ENCODE measurements at regions not wholly inside any gene's neighbourhood (a gene's known extent, or its start where the extent isn't known, plus 50 kb on each side); places are given as distances from the start of the nearest gene placed in this dataset.
"Not testable (repeated sequence)": the region's sequence is repeated elsewhere in the genome, so short reads cannot be mapped to it uniquely, and the experiment has no call there.

GRCh38 chr18:53918091-53918490 is 306.4 kb downstream of the MBD2 start:
- no peak for DNase-seq

GRCh38 chr18:53911200-53911599 is 313.3 kb downstream of the MBD2 start:
- DNase-seq = no peak

- DNase-seq = no peak
Observed at GRCh38 chr18:53909668-53910067, 314.8 kb downstream of the MBD2 start.

GRCh38 chr18:53907921-53908320 is 316.5 kb downstream of the MBD2 start:
- no peak for DNase-seq

GRCh38 chr18:53906681-53907080 is 317.8 kb downstream of the MBD2 start:
- no peak for DNase-seq

- no peak for DNase-seq
Observed at GRCh38 chr18:53894675-53895442, 329.6 kb downstream of the MBD2 start.

GRCh38 chr18:53887447-53887846 is 337.0 kb downstream of the MBD2 start:
- DNase-seq = no peak

GRCh38 chr18:53886058-53886457 is 338.4 kb downstream of the MBD2 start:
- no peak for DNase-seq

GRCh38 chr18:53883771-53884170 is 340.7 kb downstream of the MBD2 start:
- DNase-seq = no peak

GRCh38 chr18:53874103-53874502 is 350.4 kb downstream of the MBD2 start:
- no peak for DNase-seq

GRCh38 chr18:53864770-53865169 is 359.7 kb downstream of the MBD2 start:
- no peak for DNase-seq

GRCh38 chr18:53862921-53863320 is 361.5 kb downstream of the MBD2 start:
- DNase-seq = no peak

GRCh38 chr18:53861185-53861584 is 363.3 kb downstream of the MBD2 start:
- no peak for DNase-seq

- DNase-seq = no peak
Observed at GRCh38 chr18:53859764-53860163, 364.7 kb downstream of the MBD2 start.

- no peak for DNase-seq
Observed at GRCh38 chr18:53850902-53851301, 373.6 kb downstream of the MBD2 start.

GRCh38 chr18:53843763-53844162 is 380.7 kb downstream of the MBD2 start:
- DNase-seq = no peak

GRCh38 chr18:53843113-53843760 is 381.2 kb downstream of the MBD2 start:
- no peak for DNase-seq

- no peak for DNase-seq
Observed at GRCh38 chr18:53838746-53839145, 385.7 kb downstream of the MBD2 start.

- DNase-seq = not testable (repeated sequence)
Observed at GRCh38 chr18:53821141-53821540, 403.3 kb downstream of the MBD2 start.

GRCh38 chr18:53819671-53820070 is 404.8 kb downstream of the MBD2 start:
- no peak for DNase-seq

GRCh38 chr18:53819174-53819573 is 405.3 kb downstream of the MBD2 start:
- no peak for DNase-seq

GRCh38 chr18:53817976-53818950 is 406.2 kb downstream of the MBD2 start:
- no peak for DNase-seq

- DNase-seq = no peak
Observed at GRCh38 chr18:53800171-53800570, 424.3 kb downstream of the MBD2 start.

Data from NCI-H345 (cell line).